Upper lobe of right lung (tissue), 1 donor: ENCODE measurements at regions not wholly inside any gene's neighbourhood (a gene's known extent, or its start where the extent isn't known, plus 50 kb on each side); places are given as distances from the start of the nearest gene placed in this dataset.

Source experiments
- ATAC-seq: fragments of 200-7000 bp; cut with Tn5 transposase; one replicate; pipeline ENCODE4 v1.9.1; 2020; ENCODE audit warnings: mild to moderate bottlenecking, moderate library complexity
- DNase-seq: peaks from one replicate; pipeline ENCODE4 v3.0.0-alpha.2; 2020
- H3K27ac ChIP-seq: fragments of 200-600 bp; one replicate; pipeline ENCODE4 v1.8.0; 2022
- H3K27me3 ChIP-seq: fragments of 200-600 bp; one replicate; pipeline ENCODE4 v1.8.0; 2022; ENCODE audit warnings: mild to moderate bottlenecking
- H3K36me3 ChIP-seq: fragments of 200-600 bp; one replicate; pipeline ENCODE4 v1.8.0; 2022
- H3K4me1 ChIP-seq: fragments of 200-600 bp; one replicate; pipeline ENCODE4 v1.8.0; 2022
- H3K4me3 ChIP-seq: fragments of 200-600 bp; one replicate; pipeline ENCODE4 v1.8.0; 2022; ENCODE audit warnings: mild to moderate bottlenecking
- H3K9me3 ChIP-seq: fragments of 200-600 bp; one replicate; pipeline ENCODE4 v1.8.0; 2022
- CTCF ChIP-seq: fragments of 200-600 bp; IDR thresholded peaks from one replicate; pipeline ENCODE4 v1.8.0; 2022; ENCODE audit warnings: antibody characterized with exemption
- intact Hi-C: fragments of 100-400 bp; cut with DNase I; formaldehyde crosslinking; loops from one replicate; pipeline ENCODE4 v1.11.0; 2022
- donor health status: DM: no; HTN: yes; CAD: no; lungs with severe emphysema.

GRCh38 chr1:221641811-221642210 is 100.1 kb downstream of the DUSP10 start:
- Histone ChIP-seq H3K4me3 (no peak overlapping the region), H3K9me3 (no peaks in the 10 kb centered on the region), H3K27ac (no peak overlapping the region), H3K4me1 (no peaks in the 10 kb centered on the region), H3K36me3 (no peaks in the 10 kb centered on the region), H3K27me3 (no peaks in the 10 kb centered on the region)
- no peak for DNase-seq
- ATAC-seq = no peak
- intact Hi-C loops = no loop called here
- TF ChIP-seq CTCF = no peak

GRCh38 chr1:221643404-221644144 is 98.3 kb downstream of the DUSP10 start:
- ATAC-seq = no peak
- intact Hi-C loops = no loop called here
- Histone ChIP-seq H3K27me3 (no peaks in the 10 kb centered on the region), H3K4me1 (no peaks in the 10 kb centered on the region), H3K36me3 (no peaks in the 10 kb centered on the region), H3K27ac (no peak overlapping the region), H3K9me3 (no peaks in the 10 kb centered on the region), H3K4me3 (no peak overlapping the region)
- no peak for DNase-seq
- no peak for TF ChIP-seq CTCF

- Histone ChIP-seq H3K27ac (no peak overlapping the region), H3K9me3 (no peaks in the 10 kb centered on the region), H3K36me3 (no peaks in the 10 kb centered on the region), H3K4me3 (no peak overlapping the region), H3K27me3 (no peaks in the 10 kb centered on the region), H3K4me1 (no peaks in the 10 kb centered on the region)
- TF ChIP-seq CTCF = no peak
- intact Hi-C loops = no loop called here
- ATAC-seq (no peak), DNase-seq (no peak)
These were observed 97.8 kb downstream of the DUSP10 start for GRCh38 chr1:221644145-221644448.

- intact Hi-C loops = no loop called here
- Histone ChIP-seq H3K27ac (no peak overlapping the region), H3K4me3 (no peak overlapping the region), H3K4me1 (no peaks in the 10 kb centered on the region), H3K9me3 (no peaks in the 10 kb centered on the region), H3K27me3 (no peaks in the 10 kb centered on the region), H3K36me3 (no peaks in the 10 kb centered on the region)
- DNase-seq = no peak
- no peak for ATAC-seq
- TF ChIP-seq CTCF = no peak
These were observed 97.1 kb downstream of the DUSP10 start for GRCh38 chr1:221644663-221645258.

- ATAC-seq (no peak), DNase-seq (no peak)
- H3K4me1 ChIP-seq = no peaks in the 10 kb centered on the region
- H3K9me3 ChIP-seq = no peaks in the 10 kb centered on the region
- H3K4me3 ChIP-seq = no peak overlapping the region
- no peaks in the 10 kb centered on the region for H3K36me3 ChIP-seq
- H3K27ac ChIP-seq = no peak overlapping the region
- no peaks in the 10 kb centered on the region for H3K27me3 ChIP-seq
- intact Hi-C loops = no loop called here
- no peak for TF ChIP-seq CTCF
These were observed 93.7 kb downstream of the DUSP10 start for GRCh38 chr1:221648201-221648600.
